ENCODE measurements at regions not wholly inside any gene's neighbourhood (a gene's known extent, or its start where the extent isn't known, plus 50 kb on each side); places are given as distances from the start of the nearest gene placed in this dataset.
A peak's percentile ranks its signal among the peaks of the same experiment; 100 is the strongest.
"Not testable (repeated sequence)": the region's sequence is repeated elsewhere in the genome, so short reads cannot be mapped to it uniquely, and the experiment has no call there.

DNA sequence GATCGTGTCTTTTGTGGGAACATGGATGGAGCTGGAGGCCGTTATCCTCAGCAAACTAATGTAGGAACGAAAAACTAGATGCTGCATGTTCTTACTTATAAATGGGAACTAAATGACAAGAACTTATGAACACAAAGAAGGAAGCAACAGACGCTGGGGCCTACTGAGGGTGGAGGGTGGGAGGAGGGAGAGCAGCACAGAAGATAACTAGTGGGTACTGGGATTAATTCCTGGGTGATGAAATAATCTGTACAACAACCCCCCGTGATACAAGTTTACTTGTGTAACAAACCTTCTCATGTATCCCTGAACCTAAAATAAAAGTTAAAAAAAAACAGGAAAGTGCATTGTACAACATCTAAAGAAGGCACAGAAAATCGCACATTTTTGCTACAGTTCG is 59.0 kb upstream of the TMEM170B start:
- no peak overlapping the region for H3K27ac Mint-ChIP-seq
- peaks cover 0 to 4% (median 0%) of the 10 kb centered on the region in 7 donors for H3K9me3 Mint-ChIP-seq

GRCh38 chr6:11475016-11475415 is 62.5 kb upstream of the TMEM170B start:
- no peaks in the 10 kb centered on the region for H3K36me3 Mint-ChIP-seq

More for the DNA sequence above, 59.0 kb upstream of the TMEM170B start:
- Histone ChIP-seq H3K36me3 (ENCODE audit: control insufficient read depth, insufficient read depth, low read length) (no peaks in the 10 kb centered on the region), H3K4me3 (ENCODE audit: low read depth, low read length) (no peak overlapping the region), H3K9me3 (ENCODE audit: control insufficient read depth in 2 of 2, low read length in 2 of 2) (no peaks in the 10 kb centered on the region), H3K27me3 (ENCODE audit: control insufficient read depth, insufficient read depth, low read length) (peaks cover 1% of the 10 kb centered on the region), H3K4me1 (ENCODE audit: control insufficient read depth, insufficient read depth, low read length, poor library complexity, severe bottlenecking) (no peaks in the 10 kb centered on the region), H3K27ac (ENCODE audit: insufficient read depth, low read length, poor library complexity, severe bottlenecking) (no peak overlapping the region)
- Mint-ChIP-seq H3K4me1 (peaks cover 0 to 4% (median 0%) of the 10 kb centered on the region in 4 donors), H3K4me3 (no peak overlapping the region), H3K36me3 (no peaks in the 10 kb centered on the region), H3K27me3 (peaks cover 5% of the 10 kb centered on the region)
- DNase-seq = no peak
- ATAC-seq (ENCODE audit: low read depth in 2 of 2) = no peak

GRCh38 chr6:11473008-11473740 is 64.4 kb upstream of the TMEM170B start:
- H3K9me3 ChIP-seq (ENCODE audit: control insufficient read depth in 2 of 2, low read length in 2 of 2) = no peaks in the 10 kb centered on the region
- H3K36me3 Mint-ChIP-seq = no peaks in the 10 kb centered on the region

More at GRCh38 chr6:11475016-11475415, 62.5 kb upstream of the TMEM170B start:
- H3K27ac Mint-ChIP-seq = no peak overlapping the region
- Histone ChIP-seq H3K4me1 (ENCODE audit: control insufficient read depth, insufficient read depth, low read length, poor library complexity, severe bottlenecking) (no peaks in the 10 kb centered on the region), H3K36me3 (ENCODE audit: control insufficient read depth, insufficient read depth, low read length) (no peaks in the 10 kb centered on the region), H3K27me3 (ENCODE audit: control insufficient read depth, insufficient read depth, low read length) (peaks cover 1% of the 10 kb centered on the region), H3K9me3 (ENCODE audit: control insufficient read depth in 2 of 2, low read length in 2 of 2) (no peaks in the 10 kb centered on the region), H3K27ac (ENCODE audit: insufficient read depth, low read length, poor library complexity, severe bottlenecking) (no peak overlapping the region), H3K4me3 (ENCODE audit: low read depth, low read length) (no peak overlapping the region)
- peaks cover 5% of the 10 kb centered on the region for H3K27me3 Mint-ChIP-seq
- peaks cover 0 to 4% (median 0%) of the 10 kb centered on the region in 7 donors for H3K9me3 Mint-ChIP-seq
- no peak overlapping the region for H3K4me3 Mint-ChIP-seq
- peaks cover 0 to 4% (median 0%) of the 10 kb centered on the region in 4 donors for H3K4me1 Mint-ChIP-seq
- DNase-seq = no peak
- no peak for ATAC-seq (ENCODE audit: low read depth in 2 of 2)

GRCh38 chr6:11471261-11471660 is 66.3 kb upstream of the TMEM170B start:
- H3K27ac Mint-ChIP-seq = no peak overlapping the region

More at GRCh38 chr6:11473008-11473740, 64.4 kb upstream of the TMEM170B start:
- no peak for DNase-seq
- Histone ChIP-seq H3K36me3 (ENCODE audit: control insufficient read depth, insufficient read depth, low read length) (no peaks in the 10 kb centered on the region), H3K27ac (ENCODE audit: insufficient read depth, low read length, poor library complexity, severe bottlenecking) (no peak overlapping the region), H3K4me3 (ENCODE audit: low read depth, low read length) (no peak overlapping the region), H3K27me3 (ENCODE audit: control insufficient read depth, insufficient read depth, low read length) (peaks cover 1% of the 10 kb centered on the region), H3K4me1 (ENCODE audit: control insufficient read depth, insufficient read depth, low read length, poor library complexity, severe bottlenecking) (no peaks in the 10 kb centered on the region)
- peaks cover 0 to 4% (median 0%) of the 10 kb centered on the region in 4 donors for H3K4me1 Mint-ChIP-seq
- peak overlapping the region in 1 of 3 donors; percentile 21 for H3K27ac Mint-ChIP-seq
- ATAC-seq (ENCODE audit: low read depth in 2 of 2) = no peak
- no peaks in the 10 kb centered on the region for H3K27me3 Mint-ChIP-seq
- H3K4me3 Mint-ChIP-seq = no peak overlapping the region
- H3K9me3 Mint-ChIP-seq = peaks cover 0 to 4% (median 0%) of the 10 kb centered on the region in 7 donors

DNA sequence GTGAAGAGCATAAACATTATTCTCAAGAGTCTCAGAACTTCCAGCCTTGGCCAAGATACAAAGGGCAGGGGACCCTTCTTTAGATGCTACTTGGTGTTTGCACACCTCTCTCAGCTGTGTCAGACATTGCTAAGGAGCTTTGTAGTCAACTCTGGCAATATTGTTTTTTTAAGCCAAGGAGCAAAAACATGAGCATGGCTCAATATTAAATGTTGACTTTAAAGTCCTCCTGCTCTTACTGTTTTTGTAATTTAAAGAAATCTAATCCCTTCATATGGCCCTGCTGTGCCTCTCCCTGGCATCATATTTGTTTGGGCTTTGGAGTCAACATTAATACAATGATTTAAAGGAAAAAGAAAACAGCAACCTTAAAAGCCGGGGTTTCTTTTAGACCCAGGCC is 67.9 kb upstream of the TMEM170B start:
- no peak overlapping the region for H3K27ac Mint-ChIP-seq
- H3K27me3 ChIP-seq (ENCODE audit: control insufficient read depth, insufficient read depth, low read length) = no peaks in the 10 kb centered on the region

More at GRCh38 chr6:11471261-11471660, 66.3 kb upstream of the TMEM170B start:
- DNase-seq = no peak
- no peak for ATAC-seq (ENCODE audit: low read depth in 2 of 2)
- Histone ChIP-seq H3K27me3 (ENCODE audit: control insufficient read depth, insufficient read depth, low read length) (no peaks in the 10 kb centered on the region), H3K36me3 (ENCODE audit: control insufficient read depth, insufficient read depth, low read length) (no peaks in the 10 kb centered on the region), H3K4me1 (ENCODE audit: control insufficient read depth, insufficient read depth, low read length, poor library complexity, severe bottlenecking) (no peaks in the 10 kb centered on the region), H3K4me3 (ENCODE audit: low read depth, low read length) (no peak overlapping the region), H3K27ac (ENCODE audit: insufficient read depth, low read length, poor library complexity, severe bottlenecking) (no peak overlapping the region), H3K9me3 (ENCODE audit: control insufficient read depth in 2 of 2, low read length in 2 of 2) (no peaks in the 10 kb centered on the region)
- Mint-ChIP-seq H3K4me3 (no peak overlapping the region), H3K36me3 (no peaks in the 10 kb centered on the region), H3K9me3 (peaks cover 0 to 3% (median 0%) of the 10 kb centered on the region in 7 donors), H3K27me3 (no peaks in the 10 kb centered on the region), H3K4me1 (peaks cover 0 to 4% (median 0%) of the 10 kb centered on the region in 4 donors)

GRCh38 chr6:11468271-11468670 is 69.3 kb upstream of the TMEM170B start:
- not testable (repeated sequence) for H3K9me3 Mint-ChIP-seq; H3K27ac ChIP-seq (ENCODE audit: insufficient read depth, low read length, poor library complexity, severe bottlenecking); H3K9me3 ChIP-seq (ENCODE audit: control insufficient read depth in 2 of 2, low read length in 2 of 2); H3K4me1 Mint-ChIP-seq; ATAC-seq (ENCODE audit: low read depth in 2 of 2); H3K4me1 ChIP-seq (ENCODE audit: control insufficient read depth, insufficient read depth, low read length, poor library complexity, severe bottlenecking); DNase-seq; H3K4me3 ChIP-seq (ENCODE audit: low read depth, low read length); H3K27ac Mint-ChIP-seq; H3K4me3 Mint-ChIP-seq; H3K27me3 Mint-ChIP-seq; H3K36me3 Mint-ChIP-seq; H3K27me3 ChIP-seq (ENCODE audit: control insufficient read depth, insufficient read depth, low read length); H3K36me3 ChIP-seq (ENCODE audit: control insufficient read depth, insufficient read depth, low read length)

More for the DNA sequence above, 67.9 kb upstream of the TMEM170B start:
- H3K36me3 ChIP-seq (ENCODE audit: control insufficient read depth, insufficient read depth, low read length) = no peaks in the 10 kb centered on the region
- ATAC-seq (ENCODE audit: low read depth in 2 of 2) = no peak
- no peak overlapping the region for H3K27ac ChIP-seq (ENCODE audit: insufficient read depth, low read length, poor library complexity, severe bottlenecking)
- H3K9me3 ChIP-seq (ENCODE audit: control insufficient read depth in 2 of 2, low read length in 2 of 2) = no peaks in the 10 kb centered on the region
- H3K4me3 ChIP-seq (ENCODE audit: low read depth, low read length) = no peak overlapping the region
- no peak overlapping the region for H3K4me3 Mint-ChIP-seq
- peaks cover 0 to 2% (median 0%) of the 10 kb centered on the region in 7 donors for H3K9me3 Mint-ChIP-seq
- H3K36me3 Mint-ChIP-seq = no peaks in the 10 kb centered on the region
- no peaks in the 10 kb centered on the region for H3K4me1 ChIP-seq (ENCODE audit: control insufficient read depth, insufficient read depth, low read length, poor library complexity, severe bottlenecking)
- DNase-seq = no peak
- peaks cover 0 to 4% (median 0%) of the 10 kb centered on the region in 4 donors for H3K4me1 Mint-ChIP-seq
- no peaks in the 10 kb centered on the region for H3K27me3 Mint-ChIP-seq

DNA sequence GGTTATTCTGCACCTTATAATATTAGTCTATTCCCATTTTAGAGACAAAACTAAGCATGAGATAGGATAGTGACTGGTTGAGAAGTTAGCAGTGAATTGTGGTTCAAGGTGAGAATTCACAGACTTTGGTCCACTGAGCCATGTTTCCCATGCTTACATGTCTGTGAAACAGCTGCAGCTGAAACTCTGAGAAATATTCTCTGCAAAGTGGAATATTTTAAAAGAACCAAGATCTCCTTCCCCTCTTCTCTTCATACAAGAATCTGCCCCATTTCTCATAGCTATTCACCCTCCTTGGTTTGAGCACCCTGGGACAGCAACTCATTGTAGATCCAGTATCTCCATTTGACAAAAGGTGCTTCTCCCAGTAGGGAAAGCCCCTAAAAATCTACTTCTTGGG is 70.2 kb upstream of the TMEM170B start:
- Histone ChIP-seq H3K27me3 (ENCODE audit: control insufficient read depth, insufficient read depth, low read length) (no peaks in the 10 kb centered on the region), H3K9me3 (ENCODE audit: control insufficient read depth in 2 of 2, low read length in 2 of 2) (no peaks in the 10 kb centered on the region), H3K36me3 (ENCODE audit: control insufficient read depth, insufficient read depth, low read length) (no peaks in the 10 kb centered on the region), H3K4me1 (ENCODE audit: control insufficient read depth, insufficient read depth, low read length, poor library complexity, severe bottlenecking) (no peaks in the 10 kb centered on the region), H3K27ac (ENCODE audit: insufficient read depth, low read length, poor library complexity, severe bottlenecking) (no peak overlapping the region), H3K4me3 (ENCODE audit: low read depth, low read length) (no peak overlapping the region)
- ATAC-seq (ENCODE audit: low read depth in 2 of 2) (no peak), DNase-seq (no peak)
- Mint-ChIP-seq H3K36me3 (no peaks in the 10 kb centered on the region), H3K4me1 (no peaks in the 10 kb centered on the region), H3K9me3 (no peaks in the 10 kb centered on the region), H3K27me3 (no peaks in the 10 kb centered on the region), H3K27ac (no peak overlapping the region), H3K4me3 (no peak overlapping the region)

- no peak overlapping the region for H3K4me3 Mint-ChIP-seq
- H3K27me3 Mint-ChIP-seq = no peaks in the 10 kb centered on the region
- Histone ChIP-seq H3K4me1 (ENCODE audit: control insufficient read depth, insufficient read depth, low read length, poor library complexity, severe bottlenecking) (peaks cover 21% of the 10 kb centered on the region), H3K9me3 (ENCODE audit: control insufficient read depth in 2 of 2, low read length in 2 of 2) (no peaks in the 10 kb centered on the region), H3K36me3 (ENCODE audit: control insufficient read depth, insufficient read depth, low read length) (no peaks in the 10 kb centered on the region), H3K4me3 (ENCODE audit: low read depth, low read length) (no peak overlapping the region), H3K27ac (ENCODE audit: insufficient read depth, low read length, poor library complexity, severe bottlenecking) (no peak overlapping the region), H3K27me3 (ENCODE audit: control insufficient read depth, insufficient read depth, low read length) (no peaks in the 10 kb centered on the region)
- ATAC-seq (ENCODE audit: low read depth in 2 of 2) (no peak), DNase-seq (no peak)
- H3K27ac Mint-ChIP-seq = no peak overlapping the region
- no peaks in the 10 kb centered on the region for H3K9me3 Mint-ChIP-seq
- H3K4me1 Mint-ChIP-seq = peaks cover 22 to 33% (median 24%) of the 10 kb centered on the region in 4 donors
- H3K36me3 Mint-ChIP-seq = no peaks in the 10 kb centered on the region
Measured at GRCh38 chr6:11463398-11463780, 74.2 kb upstream of the TMEM170B start.

All from CD4-positive, CD25-positive, alpha-beta regulatory T cell (primary cell).